Stimulated activated CD4-positive, alpha-beta T cell treated with anti-CD3 and anti-CD28 coated beads, Interleukin-15, amount 100 ng/mL, for 24 hours (primary cell): ENCODE measurements at regions not wholly inside any gene's neighbourhood (a gene's known extent, or its start where the extent isn't known, plus 50 kb on each side); places are given as distances from the start of the nearest gene placed in this dataset.

ENCODE experiments used
- DNase-seq: peaks from one replicate; pipeline ENCODE4 v3.0.0-alpha.2; 2020

DNA sequence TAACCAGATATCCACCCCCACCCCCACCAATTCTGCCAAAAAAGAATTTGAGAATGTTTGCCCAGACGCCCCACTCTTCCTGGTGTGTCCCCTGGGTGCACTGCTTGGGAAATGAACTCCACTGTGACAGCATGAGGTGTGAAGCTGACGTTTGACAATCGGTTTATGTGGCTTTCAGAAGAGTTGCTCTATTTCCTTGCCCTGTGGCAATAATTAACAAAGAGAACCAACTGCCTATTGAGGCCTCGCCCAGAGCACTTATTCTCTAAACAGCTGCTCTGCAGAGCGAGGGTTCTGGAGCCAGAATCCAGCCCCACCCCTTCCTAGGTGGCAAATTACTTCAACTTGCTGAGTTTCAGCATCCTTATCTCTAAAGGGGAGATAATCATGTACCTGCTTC is 115.8 kb upstream of the SIX3 start:
- DNase-seq: no peak

DNA sequence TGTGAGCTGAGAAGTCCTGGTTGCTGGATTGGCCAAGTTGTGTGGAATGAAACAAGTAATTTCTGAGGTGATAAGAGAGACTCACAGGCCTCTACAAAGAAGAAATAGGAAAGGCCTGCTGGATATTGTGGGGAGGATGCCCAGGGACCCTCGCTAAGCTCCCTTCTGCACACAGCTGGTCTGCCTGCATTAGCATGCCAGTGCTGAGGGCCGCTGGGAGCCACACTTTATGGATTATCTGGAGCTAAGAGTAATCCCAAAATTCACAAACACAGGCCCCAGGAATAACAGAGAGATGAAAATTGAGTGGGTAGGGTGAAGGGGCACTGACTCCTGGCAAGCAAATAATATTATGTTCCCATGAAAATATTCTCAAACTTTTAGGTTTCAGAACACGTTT is 114.9 kb upstream of the SIX3 start:
- no peak for DNase-seq

DNA sequence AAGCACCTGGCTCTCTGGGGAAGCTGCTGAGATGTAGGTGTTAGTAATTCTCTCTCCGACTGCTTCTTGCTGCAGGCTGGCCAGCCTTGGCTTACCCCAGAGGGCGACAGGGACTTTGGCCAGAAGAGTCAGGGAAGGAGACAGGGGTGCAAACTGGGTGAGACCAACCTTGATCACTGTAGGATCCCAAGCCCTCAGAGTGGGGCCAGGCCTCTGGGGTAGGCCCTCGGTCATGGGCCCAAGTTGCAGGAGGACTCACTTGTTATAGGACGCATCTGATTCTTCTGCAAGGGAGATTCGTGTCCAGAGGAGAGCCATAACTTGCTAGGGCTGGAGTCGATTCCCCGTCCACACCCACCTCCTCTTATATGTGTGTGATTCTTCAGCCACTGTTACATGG is 111.7 kb upstream of the SIX3 start:
- DNase-seq: no peak

DNA sequence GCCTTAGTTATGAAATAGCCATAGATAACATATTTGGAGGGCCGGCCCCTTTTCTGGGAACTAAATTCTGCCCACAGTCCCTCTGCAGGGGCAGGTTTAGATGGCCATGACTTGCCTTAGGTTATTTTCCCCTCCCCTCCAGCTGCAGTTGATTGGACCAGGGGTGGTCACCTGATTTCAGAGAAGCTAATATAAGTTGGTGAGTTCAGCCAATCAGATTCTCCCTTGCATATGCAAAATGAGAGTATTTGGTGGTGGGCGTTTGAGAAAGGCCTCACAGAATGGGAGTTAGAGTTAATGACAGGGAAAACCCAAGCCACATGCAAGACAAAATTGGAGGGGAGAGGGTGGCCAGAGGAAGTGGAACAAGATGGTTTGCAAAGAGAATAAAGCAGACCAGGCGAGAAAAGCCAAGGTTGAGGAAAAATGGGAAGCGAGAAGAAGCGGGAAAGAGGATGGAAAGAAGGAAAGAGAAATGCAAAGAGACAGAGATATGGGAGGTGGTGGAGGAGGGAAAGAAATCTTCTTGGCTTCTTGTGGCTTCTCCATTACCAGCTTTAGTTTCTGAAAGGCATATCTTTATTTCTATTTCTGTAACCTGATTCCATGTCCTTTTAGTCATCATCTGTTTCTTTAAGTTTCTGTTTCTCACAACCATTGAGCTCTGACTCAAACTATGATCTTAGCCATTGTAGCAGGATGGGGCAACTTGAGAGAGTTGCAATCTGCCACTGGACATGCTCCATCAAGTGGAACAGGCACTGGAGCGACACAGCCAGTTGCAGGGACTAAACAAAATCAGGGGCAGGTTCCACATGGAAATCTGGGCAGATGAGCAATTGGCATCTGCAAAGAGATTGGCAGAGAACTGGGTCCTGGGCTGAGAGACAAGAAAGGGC is 108.1 kb upstream of the SIX3 start:
- DNase-seq: no peak

DNA sequence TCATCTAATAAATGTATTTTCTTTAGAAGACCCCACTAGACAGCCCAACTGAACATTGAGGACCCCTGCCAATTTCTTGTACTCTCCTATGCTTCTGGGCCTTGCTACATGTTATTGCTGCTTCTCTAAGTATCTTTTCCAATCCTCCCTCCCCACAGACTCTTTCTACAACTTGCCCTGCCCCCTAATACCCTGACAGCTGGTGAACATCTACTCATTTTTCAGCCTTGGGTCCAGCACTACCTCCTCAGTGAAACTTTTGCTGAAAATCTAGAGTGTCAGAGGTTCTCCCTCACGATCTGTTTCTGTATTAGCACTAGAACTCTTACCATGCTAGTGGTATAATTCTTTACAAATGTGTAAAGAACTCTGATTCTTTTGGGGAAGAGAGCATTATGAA is 106.8 kb upstream of the SIX3 start:
- no peak for DNase-seq

DNA sequence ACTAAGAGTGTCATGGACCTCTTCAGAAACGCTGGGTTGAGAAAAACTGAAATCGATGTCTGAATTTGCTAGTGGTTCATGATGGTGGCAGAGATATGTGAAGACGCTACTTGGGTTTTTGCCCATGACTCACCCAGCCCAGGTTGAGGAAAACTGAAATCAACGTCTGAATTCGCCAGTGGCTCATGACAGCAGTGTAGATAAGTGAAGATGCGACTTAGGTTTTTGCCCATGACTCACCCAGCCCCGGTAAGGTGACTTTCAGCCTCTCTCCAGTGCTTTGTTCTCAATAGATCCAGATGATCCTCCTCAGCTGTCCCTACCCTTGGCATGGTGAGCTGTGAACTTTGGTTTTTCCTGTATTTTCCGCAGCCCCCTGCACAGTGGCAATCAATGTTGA is 105.3 kb upstream of the SIX3 start:
- peak; percentile 74 for DNase-seq

DNA sequence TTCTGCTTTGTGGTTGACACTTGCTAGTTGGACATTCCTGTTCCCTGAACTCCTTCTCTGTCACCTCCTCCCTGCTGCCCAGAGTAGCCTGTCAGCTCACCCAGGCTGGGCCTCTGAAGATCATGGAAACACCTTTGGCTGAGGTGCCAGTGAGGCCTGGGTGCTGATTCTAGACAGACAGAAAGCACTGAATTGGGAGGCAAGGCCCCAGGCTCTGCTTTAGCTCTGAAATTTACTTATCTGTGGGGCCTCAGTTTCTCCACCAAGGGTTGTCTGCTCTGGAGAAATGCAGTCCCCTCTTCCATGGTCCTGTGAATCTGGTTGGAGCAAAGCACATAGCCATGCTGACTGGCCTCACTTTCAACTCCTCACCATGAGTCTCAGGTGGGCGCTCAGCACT is 104.6 kb upstream of the SIX3 start:
- DNase-seq: no peak

DNA sequence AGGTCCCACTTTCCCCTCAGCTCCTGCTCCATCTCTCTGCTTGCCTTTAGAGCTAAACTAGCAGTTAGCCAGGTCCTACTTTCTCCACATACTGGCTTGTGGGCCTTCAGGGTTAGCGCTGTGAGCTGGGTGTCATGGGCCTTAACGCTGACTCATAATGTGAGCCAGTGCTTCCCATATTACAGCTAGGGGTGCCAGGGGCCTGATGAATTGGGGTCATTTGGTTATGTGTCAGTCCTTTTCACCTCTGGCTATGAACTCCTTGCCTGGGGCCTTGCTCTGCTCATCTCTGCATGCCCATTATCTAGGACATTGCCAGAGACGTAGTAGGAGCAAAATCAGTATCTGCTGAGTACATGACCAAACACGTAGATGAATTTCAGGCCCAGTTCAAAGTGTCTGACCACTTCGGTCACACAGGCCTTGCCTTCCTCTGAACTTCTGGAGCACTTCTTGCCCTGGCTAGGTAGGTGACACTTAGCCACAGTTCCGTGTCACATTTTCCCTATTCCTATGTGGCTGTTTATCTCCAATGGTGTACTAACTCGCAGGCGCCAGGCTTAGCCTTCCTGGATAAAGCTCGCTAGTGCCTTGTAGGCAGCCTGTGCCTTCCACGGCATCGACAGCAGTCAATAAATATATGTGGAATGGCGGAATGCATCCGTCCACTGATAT is 103.2 kb upstream of the SIX3 start:
- DNase-seq: no peak

DNA sequence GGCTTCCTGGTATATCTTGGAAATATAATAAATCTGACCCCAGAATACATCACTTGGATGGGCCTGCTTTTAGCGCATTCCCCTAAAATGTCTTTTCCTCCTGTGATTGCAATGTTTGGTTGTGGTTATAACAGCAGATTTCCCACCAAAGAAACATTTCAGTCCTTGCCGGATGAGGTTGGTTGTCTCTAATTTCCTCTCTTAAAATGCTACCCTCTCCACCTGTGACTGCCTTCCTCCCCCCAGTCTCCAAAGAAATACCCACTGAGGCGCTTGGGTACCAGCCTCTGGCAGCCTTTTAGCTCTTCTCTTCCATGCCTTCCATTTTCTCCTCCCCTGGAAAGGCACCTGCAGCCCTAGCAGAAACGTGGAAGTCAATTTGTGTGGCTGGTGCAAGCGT is 102.1 kb upstream of the SIX3 start:
- no peak for DNase-seq

DNA sequence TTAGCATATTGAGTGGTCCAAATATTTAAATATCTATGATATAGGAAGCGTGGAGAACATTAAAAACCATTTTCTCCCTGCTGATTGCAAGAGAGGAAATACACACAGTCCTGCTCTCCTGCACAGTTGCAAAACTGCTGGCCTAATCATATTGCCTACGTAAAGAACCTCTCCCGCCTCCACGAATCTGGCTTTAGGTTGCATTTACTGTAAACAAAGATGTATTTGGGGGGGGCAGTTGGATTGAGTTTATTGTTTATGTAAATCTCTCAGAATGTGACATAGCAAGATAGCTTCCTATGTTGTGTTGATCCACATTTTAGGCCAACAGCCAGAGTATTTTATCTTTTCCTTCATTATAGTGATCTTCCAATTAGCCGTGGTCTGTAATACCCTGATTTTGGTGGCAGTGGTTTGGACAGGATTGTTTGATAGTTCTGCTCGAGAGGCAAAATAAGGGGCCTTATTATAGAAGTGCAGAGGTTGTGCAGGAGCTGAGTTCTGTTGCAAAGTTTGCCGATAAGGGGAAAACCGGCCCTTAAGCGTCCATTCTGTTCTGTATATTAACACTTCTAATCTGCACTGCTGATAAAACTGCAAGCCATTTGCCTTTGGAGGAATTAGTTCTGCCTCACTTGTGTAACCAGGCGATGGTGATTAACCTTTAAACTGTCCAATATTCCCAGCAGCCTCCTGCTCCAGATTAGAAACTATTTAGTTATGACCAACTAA is 101.6 kb upstream of the SIX3 start:
- no peak for DNase-seq

DNA sequence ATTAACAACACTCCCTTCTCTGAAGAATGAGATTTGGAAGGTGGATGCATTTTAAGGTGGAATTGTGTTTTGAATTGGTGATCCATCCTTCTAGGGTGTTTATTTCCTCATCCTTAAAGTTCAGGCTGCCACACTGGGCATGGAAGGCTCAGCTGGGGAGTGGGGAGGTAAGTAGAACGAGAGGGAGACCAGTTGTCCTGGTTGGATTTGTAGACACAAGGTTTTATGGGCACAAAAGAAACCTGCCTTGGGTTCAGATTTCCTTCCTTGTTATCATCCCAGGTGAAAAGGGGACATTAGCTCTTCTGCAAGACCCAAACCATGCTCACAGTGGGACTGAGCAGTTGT is 101.0 kb upstream of the SIX3 start:
- no peak for DNase-seq

DNA sequence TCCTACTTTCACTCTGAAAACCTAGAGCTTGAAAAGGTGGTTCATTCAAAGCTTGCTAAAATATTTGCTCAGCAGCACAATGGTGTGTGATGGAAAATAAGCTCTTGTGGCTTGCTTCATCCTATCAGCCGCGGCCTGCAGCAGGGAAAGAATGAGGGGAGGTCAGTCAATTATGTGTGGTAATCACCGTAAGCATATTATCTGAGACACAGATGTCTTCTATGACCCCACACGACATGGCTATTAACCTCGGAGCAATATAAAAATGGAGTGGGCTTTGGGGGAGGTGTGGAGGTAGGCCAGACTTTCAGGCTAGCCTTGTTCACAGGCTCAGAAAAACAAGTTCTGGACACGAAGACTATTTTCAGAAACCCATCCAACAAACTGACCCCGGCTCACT is 98.4 kb upstream of the SIX3 start:
- no peak for DNase-seq

DNA sequence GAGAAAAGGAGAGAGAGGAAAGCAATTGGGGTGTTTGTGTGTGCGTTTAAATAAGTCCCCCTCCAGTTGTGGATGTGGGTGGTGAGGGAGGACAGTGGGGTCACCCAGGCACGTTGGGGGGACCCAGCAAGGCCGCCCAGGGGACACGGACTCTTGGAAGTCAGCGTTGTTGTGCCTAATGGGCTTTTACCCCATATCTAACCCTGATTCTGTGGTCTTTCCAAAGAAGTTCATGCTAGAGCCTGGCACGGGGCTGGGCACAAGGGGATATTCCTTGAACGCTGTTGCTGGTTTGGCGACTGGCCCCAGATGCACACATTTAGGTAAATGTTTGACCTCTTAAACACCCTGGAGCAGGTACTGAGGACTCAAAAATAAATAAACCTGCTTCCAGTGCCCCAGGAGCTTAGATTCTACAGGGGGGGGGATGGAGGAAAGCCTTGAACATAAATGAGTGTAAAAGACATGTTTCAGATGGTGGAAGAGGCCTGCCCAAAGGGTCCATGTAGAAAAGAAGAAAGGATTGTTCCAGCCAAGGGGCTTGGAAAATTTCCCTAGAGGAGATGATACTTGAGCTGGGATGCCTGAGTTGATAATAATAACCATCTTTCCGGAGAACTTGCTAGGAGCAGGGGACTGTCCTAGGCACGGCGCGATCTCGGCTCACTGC is 97.7 kb upstream of the SIX3 start:
- DNase-seq: no peak

DNA sequence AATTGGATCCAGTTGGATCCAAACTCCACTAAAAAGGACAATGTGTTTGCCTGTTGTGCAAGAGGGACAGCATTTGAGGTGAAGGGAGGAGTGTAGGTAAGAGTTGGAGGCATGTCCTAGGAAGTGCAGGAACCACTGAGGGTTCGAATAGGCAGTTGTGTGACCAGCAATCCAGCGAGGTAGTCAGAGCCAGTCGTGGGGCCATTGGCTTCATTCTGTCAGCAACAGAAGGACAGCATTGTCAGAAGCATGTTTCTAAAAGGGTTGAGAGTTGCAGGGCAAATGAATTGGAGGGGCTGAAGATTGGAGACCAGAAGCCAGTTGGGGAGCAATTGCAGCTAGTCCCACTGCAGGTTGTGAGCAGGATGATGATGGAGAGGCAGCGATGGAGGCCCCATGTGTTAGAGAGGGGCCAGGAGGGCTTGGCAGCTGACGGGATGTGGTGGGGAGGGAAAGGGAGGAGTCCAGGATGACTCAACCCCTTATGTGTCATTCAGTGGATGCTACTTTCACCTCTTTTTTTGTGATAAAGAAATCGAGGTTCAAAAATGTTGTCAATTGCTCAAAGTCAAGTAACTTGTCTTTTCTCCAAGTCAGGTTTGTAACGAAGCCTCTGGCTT is 96.7 kb upstream of the SIX3 start:
- DNase-seq: no peak

DNA sequence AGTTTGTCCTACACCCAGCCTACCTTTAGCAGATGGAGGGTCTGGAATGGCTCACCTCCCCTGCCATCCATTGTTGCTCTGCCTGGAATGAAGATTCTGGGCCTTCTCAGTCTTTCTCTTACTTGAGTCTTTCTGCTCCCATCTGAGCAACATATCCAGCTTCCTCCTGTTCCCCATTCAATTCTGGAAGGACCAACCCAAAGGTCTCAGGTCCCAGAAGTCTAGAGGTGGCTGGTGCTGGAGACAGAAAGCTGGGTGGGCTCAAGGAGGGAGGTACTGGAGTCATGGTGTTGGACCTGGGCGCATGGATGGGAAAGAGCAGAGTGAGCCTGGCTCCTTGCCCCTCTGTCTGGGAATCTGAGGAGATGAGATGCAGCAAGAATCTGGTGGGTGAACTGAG is 93.5 kb upstream of the SIX3 start:
- no peak for DNase-seq

DNA sequence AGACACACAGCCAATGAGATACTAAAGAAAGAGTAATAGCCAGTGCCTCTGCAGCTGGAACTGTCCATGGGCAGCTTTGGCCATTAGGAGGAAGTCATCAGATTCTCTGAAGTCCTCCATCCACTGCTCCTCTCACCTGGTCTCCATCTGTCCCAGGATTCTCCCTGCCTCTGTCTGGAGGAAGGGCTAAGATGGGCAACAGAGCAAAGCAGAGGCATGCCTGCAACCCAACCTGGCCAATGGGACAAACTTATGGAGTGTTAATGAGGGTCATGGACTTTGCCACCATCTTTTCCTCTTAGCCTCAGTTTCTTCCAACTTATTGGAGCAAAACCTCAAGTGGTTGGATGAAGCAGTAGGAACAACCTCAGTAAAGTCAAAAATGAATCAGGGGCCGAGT is 91.5 kb upstream of the SIX3 start:
- DNase-seq: no peak

DNA sequence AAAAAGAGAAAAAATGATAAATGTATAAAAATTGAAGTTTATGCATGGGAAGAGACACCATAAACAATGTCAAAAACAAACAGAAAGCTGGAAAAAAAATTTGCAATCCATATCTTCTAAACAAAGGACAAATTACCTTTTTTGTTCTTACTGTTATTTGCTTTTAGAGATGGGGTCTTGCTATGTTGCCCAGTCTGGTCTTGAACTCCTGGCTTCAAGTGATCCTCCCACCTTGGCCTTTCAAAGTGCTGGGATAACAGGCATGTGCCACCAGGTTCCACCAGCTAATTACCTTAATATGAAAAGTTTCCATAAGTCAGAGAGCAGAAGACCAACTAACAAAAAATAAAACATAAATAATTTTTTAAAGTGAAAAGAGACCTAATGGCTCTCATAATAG is 90.0 kb upstream of the SIX3 start:
- DNase-seq: no peak

DNA sequence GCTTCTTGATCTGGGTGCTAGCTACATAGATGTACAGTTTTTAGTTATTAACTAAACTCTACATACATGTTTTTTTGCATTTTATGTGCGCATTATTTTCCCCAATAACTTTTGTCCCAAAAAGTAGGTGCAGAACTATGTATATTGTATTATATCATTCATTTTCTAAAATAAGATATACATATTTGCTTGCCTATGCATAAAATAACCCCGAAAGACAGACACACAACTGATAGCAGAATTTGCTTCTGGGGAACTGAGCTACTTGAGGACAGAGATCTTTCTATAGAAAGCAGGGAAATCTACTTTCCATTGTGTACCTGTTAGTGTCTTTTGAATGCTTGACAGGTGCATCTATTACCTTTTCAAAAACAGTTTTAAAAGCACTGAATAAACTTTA is 88.9 kb upstream of the SIX3 start:
- no peak for DNase-seq

DNA sequence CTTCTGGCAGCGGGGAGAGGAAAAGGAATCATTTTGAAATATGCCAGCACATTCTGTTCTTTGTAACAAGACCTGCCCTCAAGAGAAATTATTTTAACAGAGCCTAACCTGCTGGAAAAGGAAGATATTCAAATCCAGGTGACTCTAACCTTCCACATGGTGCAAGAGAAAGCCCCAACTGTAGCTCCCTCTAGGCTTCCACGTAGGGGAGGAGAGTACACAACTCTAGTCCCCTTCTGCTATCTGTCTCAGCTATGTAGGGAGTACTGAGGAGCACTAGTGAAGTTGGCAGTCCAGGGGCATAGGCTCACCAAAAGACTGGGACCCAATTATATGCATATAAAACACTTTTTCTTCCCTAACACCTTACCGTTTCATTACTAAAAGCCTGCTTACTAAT is 82.2 kb upstream of the SIX3 start:
- no peak for DNase-seq

DNA sequence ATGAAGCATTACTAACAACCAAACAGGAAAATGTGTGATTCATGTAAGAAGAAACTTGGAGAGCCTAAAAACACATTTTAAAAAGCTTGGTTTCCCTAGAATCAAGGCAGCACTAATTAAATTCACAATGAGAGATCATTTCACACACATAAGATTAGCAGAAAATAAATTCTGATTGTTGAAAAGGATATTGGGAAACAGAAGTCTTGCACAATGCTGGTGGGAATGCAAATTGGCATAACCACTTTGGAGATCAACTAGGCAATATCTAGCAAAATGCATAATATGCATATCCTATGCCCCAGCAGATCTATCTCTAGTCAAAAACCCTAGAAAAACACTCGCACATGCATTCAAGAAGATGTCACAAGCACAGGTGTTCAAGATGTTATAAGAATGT is 75.3 kb upstream of the SIX3 start:
- DNase-seq: no peak

DNA sequence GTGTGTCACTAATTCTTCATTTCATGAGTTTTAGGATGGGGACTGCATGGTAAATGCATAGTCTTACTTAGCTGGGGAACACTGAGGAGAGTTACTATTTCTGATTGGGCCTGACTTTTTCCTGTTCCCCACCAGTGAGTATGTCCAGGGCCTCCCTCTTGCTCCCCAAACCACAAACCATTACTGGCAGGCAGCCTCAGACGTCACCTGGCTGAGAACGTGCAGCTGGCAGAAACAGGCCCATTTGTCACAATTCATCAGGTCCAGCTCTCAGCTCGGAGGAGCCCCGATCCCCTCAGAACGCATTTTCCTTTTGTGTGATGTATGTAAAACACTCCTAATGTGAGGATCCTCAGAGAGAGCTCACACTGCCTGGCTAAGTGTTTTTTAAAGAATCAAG is 71.7 kb upstream of the SIX3 start:
- DNase-seq: no peak

DNA sequence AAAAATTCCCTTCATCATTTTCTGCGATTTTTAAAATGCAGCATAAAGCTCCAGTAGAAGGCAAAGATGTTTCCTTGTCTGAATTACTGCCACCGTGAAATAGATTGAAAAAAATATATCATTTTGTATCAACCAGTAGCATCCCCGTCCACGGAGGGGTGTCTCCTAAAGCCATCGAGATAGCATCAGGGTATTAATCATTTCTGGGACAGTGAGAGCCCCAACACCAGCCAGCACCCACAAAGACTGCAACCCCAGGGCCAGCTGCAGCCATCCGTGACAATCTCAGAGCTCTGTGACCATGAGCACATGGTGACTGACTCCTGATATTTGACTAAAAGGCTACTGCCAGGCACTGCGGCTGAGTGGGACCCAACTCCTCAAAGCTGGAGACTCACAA is 64.1 kb upstream of the SIX3 start:
- no peak for DNase-seq
